ENCODE measurements at regions not wholly inside any gene's neighbourhood (a gene's known extent, or its start where the extent isn't known, plus 50 kb on each side); places are given as distances from the start of the nearest gene placed in this dataset.

- Histone ChIP-seq H3K27me3 (ENCODE audit: low read depth) (no peaks in the 10 kb centered on the region), H3K9me3 (no peaks in the 10 kb centered on the region), H3K4me3 (no peak overlapping the region), H3K27ac (no peak overlapping the region), H3K36me3 (no peaks in the 10 kb centered on the region), H3K4me1 (no peaks in the 10 kb centered on the region)
- intact Hi-C loops (cut with DNase I) = no loop called here
- DNase-seq = no peak
- TF ChIP-seq CTCF (IDR thresholded peaks at IDR 0.05) = no peak
- no peak for ATAC-seq
Observed at GRCh38 chr1:58084266-58084665, 462.3 kb downstream of the OMA1 start.

GRCh38 chr1:58082596-58082995, 463.9 kb downstream of the OMA1 start:
- no peaks in the 10 kb centered on the region for H3K27me3 ChIP-seq (ENCODE audit: low read depth)
- no peak overlapping the region for H3K27ac ChIP-seq
- no peaks in the 10 kb centered on the region for H3K36me3 ChIP-seq
- DNase-seq = no peak
- H3K4me3 ChIP-seq = no peak overlapping the region
- H3K4me1 ChIP-seq = no peaks in the 10 kb centered on the region
- no peaks in the 10 kb centered on the region for H3K9me3 ChIP-seq
- ATAC-seq = no peak
- intact Hi-C loops (cut with DNase I) = no loop called here
- no peak for TF ChIP-seq CTCF (IDR thresholded peaks at IDR 0.05)

DNA sequence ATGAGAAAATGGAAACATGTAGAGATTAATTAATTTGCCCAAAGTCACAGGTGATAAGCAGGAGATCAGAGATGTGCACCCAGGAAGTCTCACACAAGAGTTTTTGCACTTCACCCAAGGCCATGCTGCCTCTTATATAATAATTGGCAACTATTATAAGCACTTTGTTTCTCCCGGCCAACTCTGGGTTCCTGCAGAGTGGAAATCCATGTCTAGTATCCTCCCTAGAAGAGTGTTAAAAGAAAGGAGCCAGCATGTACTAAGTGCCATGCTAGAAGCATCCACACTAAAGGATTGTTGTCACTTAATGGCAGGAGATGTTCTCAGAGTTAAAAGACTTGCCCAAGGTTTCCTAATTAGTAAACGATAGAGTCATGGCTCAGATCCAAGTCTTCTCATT, 470.3 kb downstream of the OMA1 start:
- Histone ChIP-seq H3K36me3 (no peaks in the 10 kb centered on the region), H3K4me3 (no peak overlapping the region), H3K4me1 (no peaks in the 10 kb centered on the region), H3K9me3 (no peaks in the 10 kb centered on the region), H3K27me3 (ENCODE audit: low read depth) (no peaks in the 10 kb centered on the region), H3K27ac (no peak overlapping the region)
- no peak for ATAC-seq
- TF ChIP-seq CTCF (IDR thresholded peaks at IDR 0.05) = no peak
- DNase-seq = no peak
- intact Hi-C loops (cut with DNase I) = no loop called here

- Histone ChIP-seq H3K4me1 (no peaks in the 10 kb centered on the region), H3K9me3 (no peaks in the 10 kb centered on the region), H3K4me3 (no peak overlapping the region), H3K36me3 (no peaks in the 10 kb centered on the region), H3K27me3 (ENCODE audit: low read depth) (no peaks in the 10 kb centered on the region), H3K27ac (no peak overlapping the region)
- intact Hi-C loops (cut with DNase I) = no loop called here
- TF ChIP-seq CTCF (IDR thresholded peaks at IDR 0.05) = no peak
- DNase-seq (no peak), ATAC-seq (no peak)
Observed at GRCh38 chr1:58075188-58075578, 471.3 kb downstream of the OMA1 start.

DNA sequence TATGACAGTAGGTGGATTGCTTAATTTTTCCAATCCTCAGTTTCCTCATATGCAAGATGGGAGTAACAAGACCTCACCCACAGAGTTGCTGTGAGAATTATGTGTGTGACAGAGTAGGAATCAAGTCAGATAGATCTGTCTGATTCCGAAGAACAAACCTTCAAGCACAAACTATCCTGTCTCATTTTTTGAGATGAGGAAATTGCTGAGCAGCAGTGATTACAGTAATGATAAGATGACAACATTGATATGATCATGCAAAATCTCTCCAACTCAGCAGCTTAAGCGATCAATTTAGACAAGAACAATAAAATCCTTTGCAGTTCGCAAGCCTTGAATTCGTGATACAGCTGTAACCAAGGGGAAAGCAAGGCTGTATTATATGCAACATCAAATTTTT, 474.1 kb downstream of the OMA1 start:
- Histone ChIP-seq H3K9me3 (no peaks in the 10 kb centered on the region), H3K4me1 (no peaks in the 10 kb centered on the region), H3K27ac (no peak overlapping the region), H3K4me3 (no peak overlapping the region), H3K27me3 (ENCODE audit: low read depth) (no peaks in the 10 kb centered on the region), H3K36me3 (no peaks in the 10 kb centered on the region)
- ATAC-seq (no peak), DNase-seq (no peak)
- TF ChIP-seq CTCF (IDR thresholded peaks at IDR 0.05) = no peak
- intact Hi-C loops (cut with DNase I) = no loop called here

GRCh38 chr1:58067082-58067481, 479.4 kb downstream of the OMA1 start:
- Histone ChIP-seq H3K36me3 (no peaks in the 10 kb centered on the region), H3K27me3 (ENCODE audit: low read depth) (no peaks in the 10 kb centered on the region), H3K27ac (no peak overlapping the region), H3K4me3 (no peak overlapping the region), H3K4me1 (no peaks in the 10 kb centered on the region), H3K9me3 (no peaks in the 10 kb centered on the region)
- no peak for ATAC-seq
- TF ChIP-seq CTCF (IDR thresholded peaks at IDR 0.05) = no peak
- intact Hi-C loops (cut with DNase I) = no loop called here
- no peak for DNase-seq
